Stimulated activated naive CD8-positive, alpha-beta T cell treated with anti-CD3 and anti-CD28 coated beads, Interleukin-15, amount 100 ng/mL, for 72 hours (primary cell): ENCODE measurements at regions not wholly inside any gene's neighbourhood (a gene's known extent, or its start where the extent isn't known, plus 50 kb on each side); places are given as distances from the start of the nearest gene placed in this dataset.

Experiments used
- ATAC-seq: fragments of 150-1000 bp; cut with Tn5 transposase; 2 replicates; pipeline ENCODE4 v1.10.0; 2021; ENCODE audit warnings: mild to moderate bottlenecking, moderate library complexity
- DNase-seq, 2 donors: peaks; one replicate each; pipeline ENCODE4 v3.0.0; 2021 to 2022
- H3K27ac Mint-ChIP-seq, 2 donors: one replicate each; pipeline ENCODE4 v1.8.0; 2022; ENCODE audit warnings: mild to moderate bottlenecking in 2 of 2, mixed read lengths in 2 of 2, moderate library complexity in 2 of 2
- H3K27me3 Mint-ChIP-seq: one replicate; pipeline ENCODE4 v1.8.0; 2022; ENCODE audit warnings: mixed read lengths
- H3K4me1 Mint-ChIP-seq: one replicate; pipeline ENCODE4 v1.8.0; 2022; ENCODE audit warnings: mild to moderate bottlenecking, mixed read lengths
- H3K4me3 Mint-ChIP-seq, 2 donors: one replicate each; pipeline ENCODE4 v1.8.0; 2022; ENCODE audit warnings: mild to moderate bottlenecking in 2 of 2, mixed read lengths in 2 of 2, moderate library complexity in 1 of 2
- H3K9me3 Mint-ChIP-seq, 2 donors: one replicate each; pipeline ENCODE4 v1.8.0; 2022; ENCODE audit warnings: mixed read lengths in 2 of 2

DNA sequence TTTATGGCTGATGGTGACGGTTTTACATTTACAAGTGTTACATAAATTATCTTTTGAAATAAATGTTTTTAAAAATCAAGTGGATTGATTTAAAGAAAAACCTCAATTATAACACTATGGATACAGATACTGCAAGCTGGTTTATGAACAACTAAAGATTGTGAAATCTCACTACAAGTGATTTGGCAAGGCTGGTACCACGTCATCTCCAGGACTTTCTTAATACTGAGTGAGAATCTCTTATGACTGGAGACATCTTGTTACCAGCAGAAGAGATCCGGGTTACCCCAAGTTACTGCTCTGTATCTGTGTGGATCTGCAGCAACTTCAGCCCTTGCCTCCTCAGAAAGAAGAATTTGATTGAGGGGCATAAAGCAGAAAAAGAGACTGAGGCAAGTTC, 452.9 kb downstream of the MN1 start:
- H3K27me3 Mint-ChIP-seq: peaks cover 32% of the 10 kb centered on the region
- peaks cover 0 to 15% of the 10 kb centered on the region in 2 donors for H3K9me3 Mint-ChIP-seq
- no peak for ATAC-seq
- DNase-seq: no peak
- H3K4me1 Mint-ChIP-seq: no peaks in the 10 kb centered on the region
- no peak overlapping the region for H3K27ac Mint-ChIP-seq
- H3K4me3 Mint-ChIP-seq: no peak overlapping the region

DNA sequence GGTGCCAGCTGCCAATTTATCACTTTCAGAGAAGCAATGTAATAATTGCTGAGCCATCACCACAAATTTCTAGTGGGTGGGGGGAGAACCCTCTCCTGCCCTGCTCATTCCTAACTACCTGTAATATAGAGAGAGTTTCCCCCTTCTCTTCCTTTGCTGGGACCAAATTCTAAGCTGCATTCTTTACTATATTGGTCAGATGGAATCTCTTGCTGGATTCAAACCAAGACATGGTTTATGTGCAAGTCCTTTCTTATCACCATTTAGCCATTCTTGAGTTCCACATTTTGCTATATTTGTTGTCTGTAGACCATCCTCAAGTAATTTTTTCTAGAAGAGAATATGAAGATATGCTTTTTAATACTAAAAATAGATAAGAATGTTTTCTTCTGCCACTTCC, 452.1 kb downstream of the MN1 start:
- Mint-ChIP-seq H3K27ac (no peak overlapping the region), H3K27me3 (peaks cover 24% of the 10 kb centered on the region), H3K9me3 (peaks cover 5 to 19% of the 10 kb centered on the region in 2 donors), H3K4me1 (no peaks in the 10 kb centered on the region), H3K4me3 (no peak overlapping the region)
- DNase-seq (no peak), ATAC-seq (no peak)

DNA sequence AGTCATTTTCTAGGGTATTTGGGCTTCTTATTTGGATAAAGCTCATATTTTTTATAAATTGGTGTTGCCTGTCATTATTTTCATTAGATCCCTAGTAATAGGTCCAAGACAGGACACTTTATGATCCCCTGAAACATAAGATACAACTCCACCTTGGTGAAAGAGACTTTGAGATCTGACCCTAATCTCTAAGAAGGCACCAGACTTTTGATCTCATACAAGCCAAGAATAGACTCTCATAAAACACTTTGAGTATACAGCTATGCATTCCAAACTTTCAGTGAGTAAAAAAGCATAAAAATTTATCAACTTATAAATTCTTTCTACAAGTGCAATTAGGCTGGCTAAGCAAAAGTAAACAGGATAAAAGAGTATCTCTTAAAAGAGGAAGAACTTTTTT, 451.2 kb downstream of the MN1 start:
- Mint-ChIP-seq H3K4me1 (no peaks in the 10 kb centered on the region), H3K9me3 (peaks cover 6 to 21% of the 10 kb centered on the region in 2 donors), H3K4me3 (no peak overlapping the region), H3K27me3 (peaks cover 17% of the 10 kb centered on the region), H3K27ac (no peak overlapping the region)
- ATAC-seq: no peak
- no peak for DNase-seq

DNA sequence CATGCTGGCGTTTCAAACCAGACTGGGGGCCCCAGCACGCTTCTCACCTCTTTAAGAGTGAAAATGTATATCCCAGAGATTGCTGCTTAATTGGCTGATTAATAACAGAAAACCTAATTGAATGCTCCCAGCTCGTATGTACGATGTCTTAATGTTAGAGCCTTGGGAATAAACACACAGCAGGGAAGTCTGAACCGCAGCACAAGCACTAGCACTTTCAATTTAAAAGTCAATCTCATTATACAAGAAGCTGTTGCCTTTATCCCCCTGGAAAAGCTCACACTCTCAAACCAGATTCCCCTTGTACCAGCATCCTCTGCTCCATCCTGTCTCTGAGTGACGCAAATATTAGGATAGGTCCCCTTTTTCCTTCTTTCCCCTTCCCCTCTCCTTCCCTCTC, 449.1 kb downstream of the MN1 start:
- ATAC-seq: no peak
- no peak overlapping the region for H3K4me3 Mint-ChIP-seq
- peaks cover 6 to 32% of the 10 kb centered on the region in 2 donors for H3K9me3 Mint-ChIP-seq
- no peak for DNase-seq
- H3K4me1 Mint-ChIP-seq: no peaks in the 10 kb centered on the region
- H3K27me3 Mint-ChIP-seq: peaks cover 17% of the 10 kb centered on the region
- H3K27ac Mint-ChIP-seq: no peak overlapping the region

DNA sequence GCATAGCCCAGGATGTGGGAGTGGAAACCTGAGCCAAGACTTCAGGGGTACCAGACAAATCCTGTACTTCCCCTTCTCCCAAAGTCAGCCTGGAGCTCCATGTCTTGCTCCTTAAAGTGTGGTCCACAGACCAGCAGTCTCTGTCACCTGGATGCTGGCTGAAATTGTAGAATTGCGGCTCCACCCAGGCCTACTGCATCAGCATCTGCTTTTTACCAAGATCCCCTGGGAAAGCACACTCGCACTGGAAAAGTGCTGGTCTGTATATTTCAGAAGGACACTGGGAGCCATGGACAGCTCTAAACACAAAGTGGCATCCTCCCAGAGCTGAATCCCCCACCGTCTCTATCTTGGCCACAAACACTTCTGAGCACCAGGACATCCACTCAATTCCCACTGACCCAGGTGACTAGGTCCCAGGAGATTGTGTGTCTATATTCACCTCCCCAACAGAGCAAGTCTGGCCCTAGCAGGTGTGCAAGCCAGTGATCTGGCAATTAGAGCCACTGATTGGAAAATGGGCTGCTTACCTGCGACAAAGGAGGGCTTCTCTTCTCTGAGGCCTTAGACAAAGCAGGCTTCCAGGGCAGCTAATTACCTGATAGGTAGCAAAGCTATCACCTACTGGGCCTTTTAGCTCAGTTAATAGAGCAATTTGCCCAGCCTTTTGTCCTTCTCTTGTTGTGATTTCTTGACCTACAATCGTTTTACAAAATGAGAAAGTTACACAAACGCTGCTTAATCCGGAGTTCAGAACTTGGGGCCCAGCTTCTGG, 443.3 kb downstream of the MN1 start:
- ATAC-seq (no peak), DNase-seq (no peak)
- H3K27me3 Mint-ChIP-seq: no peaks in the 10 kb centered on the region
- H3K9me3 Mint-ChIP-seq: peaks cover 6 to 17% of the 10 kb centered on the region in 2 donors
- no peaks in the 10 kb centered on the region for H3K4me1 Mint-ChIP-seq
- H3K27ac Mint-ChIP-seq: no peak overlapping the region
- H3K4me3 Mint-ChIP-seq: no peak overlapping the region

DNA sequence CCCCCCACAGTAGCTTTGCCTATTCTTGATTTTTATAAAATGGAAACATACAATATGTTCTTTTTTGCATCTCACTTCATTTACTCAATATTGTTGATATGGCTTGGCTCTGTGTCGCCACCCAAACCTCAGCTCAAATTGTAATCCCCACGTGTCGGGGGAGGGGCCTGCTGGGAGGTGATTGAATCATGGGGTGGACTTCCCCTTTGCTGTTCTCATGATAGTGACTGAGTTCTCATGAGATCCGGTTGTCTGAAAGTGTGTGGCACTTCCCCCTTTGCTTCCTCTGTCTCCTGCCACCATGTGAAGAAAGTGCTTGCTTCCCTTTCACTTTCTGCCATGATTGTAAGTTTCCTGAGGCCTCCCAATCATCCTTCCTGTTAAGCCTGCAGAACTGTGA, 431.3 kb downstream of the MN1 start:
- Mint-ChIP-seq H3K27ac (no peak overlapping the region), H3K27me3 (peaks cover 38% of the 10 kb centered on the region), H3K4me3 (no peak overlapping the region), H3K4me1 (no peaks in the 10 kb centered on the region), H3K9me3 (no peaks in the 10 kb centered on the region)
- DNase-seq (no peak), ATAC-seq (no peak)

DNA sequence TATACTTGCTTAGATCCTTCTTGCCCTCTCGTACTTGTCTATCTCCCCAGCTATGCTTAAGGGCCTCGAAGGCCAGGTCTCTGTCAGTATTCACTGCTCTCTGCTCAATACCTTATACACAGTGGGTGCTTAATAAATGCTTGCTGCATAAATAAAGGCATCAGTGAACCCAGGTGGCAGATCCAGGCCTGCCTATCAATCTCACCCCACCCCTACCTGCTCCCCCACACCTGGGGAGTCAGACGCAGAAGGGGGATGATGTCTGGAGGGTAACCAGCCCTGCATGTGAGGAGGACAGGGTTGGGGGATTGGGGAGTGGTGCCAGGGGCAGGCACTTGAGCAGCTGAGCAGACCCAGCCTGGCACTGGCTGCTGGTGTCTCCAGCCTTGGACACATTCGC, 430.6 kb downstream of the MN1 start:
- Mint-ChIP-seq H3K9me3 (no peaks in the 10 kb centered on the region), H3K27me3 (peaks cover 38% of the 10 kb centered on the region), H3K27ac (no peak overlapping the region), H3K4me3 (no peak overlapping the region), H3K4me1 (no peaks in the 10 kb centered on the region)
- ATAC-seq (no peak), DNase-seq (no peak)

DNA sequence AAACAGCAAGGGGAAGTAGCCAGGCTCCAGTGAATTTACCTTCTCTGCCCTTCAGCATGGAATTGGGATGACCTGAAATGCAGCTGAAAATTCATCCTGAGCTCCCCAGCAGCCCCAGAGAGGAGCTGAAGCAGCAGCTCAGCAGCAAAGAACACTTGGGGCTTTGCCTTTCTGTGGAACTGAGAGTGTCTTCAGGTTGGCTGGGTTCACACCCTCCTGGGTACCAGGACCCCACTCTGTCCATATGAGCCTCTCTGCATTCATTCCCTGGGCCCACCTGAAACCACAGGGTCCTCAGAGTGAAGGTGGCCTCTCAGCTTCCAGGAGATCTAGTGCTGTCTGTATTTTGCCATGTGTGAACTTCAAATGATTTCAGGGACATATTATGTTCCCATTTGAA, 429.2 kb downstream of the MN1 start:
- no peaks in the 10 kb centered on the region for H3K4me1 Mint-ChIP-seq
- ATAC-seq (no peak), DNase-seq (no peak)
- no peaks in the 10 kb centered on the region for H3K9me3 Mint-ChIP-seq
- no peak overlapping the region for H3K4me3 Mint-ChIP-seq
- H3K27ac Mint-ChIP-seq: no peak overlapping the region
- peaks cover 38% of the 10 kb centered on the region for H3K27me3 Mint-ChIP-seq

DNA sequence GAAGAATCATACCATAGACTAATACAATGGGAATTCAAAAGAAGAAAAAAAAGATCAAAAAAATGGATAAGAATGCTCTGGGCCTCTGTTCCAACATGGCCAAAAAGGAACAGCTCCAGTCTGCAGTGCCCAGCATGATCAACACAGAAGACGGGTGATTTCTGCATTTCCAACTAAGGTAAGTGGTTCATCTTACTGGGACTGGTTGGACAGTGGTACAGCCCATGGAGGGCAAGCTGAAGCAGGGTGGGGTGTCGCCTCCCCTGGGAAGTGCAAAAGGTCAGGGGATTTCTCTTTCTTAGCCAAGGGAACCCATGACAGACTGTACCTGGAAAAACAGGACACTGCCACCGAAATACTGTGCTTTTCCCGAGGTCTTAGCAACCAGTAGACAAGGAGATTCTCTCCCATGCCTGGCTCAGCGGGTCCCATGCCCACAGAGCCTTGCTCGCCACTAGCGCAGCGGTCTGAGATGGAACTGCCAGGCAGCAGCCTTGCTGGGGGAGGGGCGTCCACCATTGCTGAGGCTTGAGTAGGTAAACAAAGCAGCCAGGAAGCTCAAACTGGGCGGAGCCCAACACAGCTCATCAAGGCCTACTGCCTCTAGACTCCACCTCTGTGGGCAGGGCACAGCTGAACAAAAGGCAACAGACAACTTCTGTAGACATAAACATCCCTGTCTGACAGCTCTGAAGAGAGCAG, 428.4 kb downstream of the MN1 start:
- no peak for DNase-seq
- no peak overlapping the region for H3K4me3 Mint-ChIP-seq
- H3K9me3 Mint-ChIP-seq: no peaks in the 10 kb centered on the region
- H3K27me3 Mint-ChIP-seq: peaks cover 32% of the 10 kb centered on the region
- no peak for ATAC-seq
- H3K27ac Mint-ChIP-seq: no peak overlapping the region
- H3K4me1 Mint-ChIP-seq: no peaks in the 10 kb centered on the region

DNA sequence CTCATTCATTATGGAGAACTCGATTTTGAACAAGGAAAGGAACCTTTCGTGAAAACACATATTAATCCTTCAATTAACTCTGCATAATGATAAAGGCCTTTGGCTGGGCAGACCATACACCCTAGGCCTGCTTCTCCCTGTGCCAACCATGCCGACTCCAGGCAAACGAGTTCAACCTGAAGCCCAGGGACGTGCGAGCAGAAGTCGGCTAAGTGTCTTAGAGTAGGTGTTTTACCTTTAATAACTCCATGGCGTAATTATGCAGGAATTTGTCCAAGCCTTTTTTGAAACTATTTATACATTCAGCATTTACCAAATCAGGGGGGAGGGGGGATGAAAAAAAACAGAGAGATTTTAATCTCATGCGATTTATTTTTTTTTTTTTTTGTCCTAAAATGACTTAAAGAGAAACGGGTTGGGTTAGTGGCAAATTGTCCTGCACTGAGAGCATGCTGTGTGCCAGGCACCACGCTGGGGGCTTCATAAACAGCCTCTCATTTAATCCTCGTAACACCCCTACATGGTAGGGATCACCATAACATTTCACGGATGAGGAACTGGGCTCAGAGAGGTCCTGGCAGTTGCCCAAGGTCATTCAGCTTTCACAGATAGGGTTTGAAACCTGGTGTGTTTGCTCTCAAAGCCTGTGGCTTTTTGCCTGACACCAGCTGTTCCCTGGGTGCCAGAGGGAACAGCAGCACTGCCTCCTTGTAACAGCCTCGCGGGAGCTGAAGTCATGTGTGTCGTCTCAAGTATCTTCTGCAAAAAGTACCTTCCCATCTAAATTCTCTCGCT, 423.9 kb downstream of the MN1 start:
- no peak overlapping the region for H3K27ac Mint-ChIP-seq
- H3K9me3 Mint-ChIP-seq: no peaks in the 10 kb centered on the region
- ATAC-seq (no peak), DNase-seq (no peak)
- no peak overlapping the region for H3K4me3 Mint-ChIP-seq
- no peaks in the 10 kb centered on the region for H3K4me1 Mint-ChIP-seq
- peaks cover 19% of the 10 kb centered on the region for H3K27me3 Mint-ChIP-seq

DNA sequence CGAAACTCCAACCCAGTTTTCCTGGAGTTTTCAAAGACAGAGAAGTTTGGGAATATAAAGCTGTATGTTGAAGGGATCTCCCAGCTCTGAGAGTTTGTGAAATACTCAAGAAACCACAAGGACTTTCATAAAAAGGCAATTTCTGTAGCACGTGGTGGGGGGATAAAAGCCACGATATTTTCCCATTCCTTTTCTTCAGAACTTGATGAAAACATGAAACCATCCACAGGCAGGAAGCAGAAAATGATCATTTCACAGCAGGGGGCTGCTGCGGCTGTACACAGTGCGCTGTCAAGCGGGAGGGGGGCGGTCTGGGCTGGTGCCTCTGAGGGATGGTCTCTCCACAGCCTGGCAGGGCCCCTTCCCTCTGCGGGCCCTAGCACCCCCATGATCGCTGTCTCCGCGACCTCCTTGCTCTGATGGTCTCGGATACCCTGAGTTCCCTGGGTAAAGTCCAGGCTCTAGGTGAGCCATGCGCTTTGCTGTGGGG, 423.2 kb downstream of the MN1 start:
- Mint-ChIP-seq H3K27me3 (peaks cover 19% of the 10 kb centered on the region), H3K9me3 (no peaks in the 10 kb centered on the region), H3K27ac (no peak overlapping the region), H3K4me1 (no peaks in the 10 kb centered on the region), H3K4me3 (no peak overlapping the region)
- ATAC-seq: no peak
- no peak for DNase-seq

DNA sequence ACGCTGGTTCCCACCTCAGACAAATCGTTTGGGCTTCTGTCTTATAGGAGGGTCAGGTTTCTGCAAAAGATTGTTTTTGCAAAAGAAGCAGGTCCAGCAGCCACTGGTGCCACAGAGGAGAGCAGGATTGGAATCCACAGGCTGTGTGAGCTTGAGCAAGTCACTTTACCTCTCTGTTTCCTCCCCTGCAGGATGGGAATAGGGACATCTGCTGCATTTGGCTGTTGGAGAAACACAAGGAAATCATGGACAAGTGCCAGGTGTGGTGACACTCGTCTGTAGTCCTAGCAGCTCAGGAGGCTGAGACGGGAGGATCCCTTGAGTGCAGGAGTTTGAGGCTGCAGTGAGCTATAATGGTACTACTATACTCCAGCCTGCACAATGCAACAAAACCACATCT, 422.6 kb downstream of the MN1 start:
- H3K27me3 Mint-ChIP-seq: peaks cover 19% of the 10 kb centered on the region
- no peaks in the 10 kb centered on the region for H3K9me3 Mint-ChIP-seq
- no peak overlapping the region for H3K4me3 Mint-ChIP-seq

DNA sequence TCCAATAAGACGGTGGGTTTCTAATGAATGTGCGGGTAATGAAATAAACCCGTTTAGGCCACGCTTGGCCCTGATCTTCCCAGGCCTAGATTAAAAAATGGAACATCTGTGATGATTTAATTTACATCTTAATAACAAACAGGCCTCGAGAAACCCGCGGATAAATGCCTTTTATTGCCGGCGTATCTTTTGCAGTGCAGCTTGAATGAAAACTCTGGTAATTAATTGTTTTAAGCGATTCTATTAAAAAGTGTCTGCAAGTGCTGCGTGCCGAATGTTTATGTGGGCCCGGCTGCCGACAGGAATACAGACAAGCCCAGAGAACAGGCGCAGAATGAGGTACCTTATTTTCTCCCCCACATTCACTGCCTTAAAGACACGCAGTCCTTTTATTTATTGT, 420.7 kb downstream of the MN1 start:
- Mint-ChIP-seq H3K9me3 (no peaks in the 10 kb centered on the region), H3K4me3 (no peak overlapping the region), H3K4me1 (no peaks in the 10 kb centered on the region), H3K27me3 (peaks cover 27% of the 10 kb centered on the region), H3K27ac (no peak overlapping the region)
- DNase-seq (no peak), ATAC-seq (no peak)

More for the DNA sequence above, 422.6 kb downstream of the MN1 start:
- ATAC-seq: no peak
- Mint-ChIP-seq H3K27ac (no peak overlapping the region), H3K4me1 (no peaks in the 10 kb centered on the region)
- DNase-seq: no peak

DNA sequence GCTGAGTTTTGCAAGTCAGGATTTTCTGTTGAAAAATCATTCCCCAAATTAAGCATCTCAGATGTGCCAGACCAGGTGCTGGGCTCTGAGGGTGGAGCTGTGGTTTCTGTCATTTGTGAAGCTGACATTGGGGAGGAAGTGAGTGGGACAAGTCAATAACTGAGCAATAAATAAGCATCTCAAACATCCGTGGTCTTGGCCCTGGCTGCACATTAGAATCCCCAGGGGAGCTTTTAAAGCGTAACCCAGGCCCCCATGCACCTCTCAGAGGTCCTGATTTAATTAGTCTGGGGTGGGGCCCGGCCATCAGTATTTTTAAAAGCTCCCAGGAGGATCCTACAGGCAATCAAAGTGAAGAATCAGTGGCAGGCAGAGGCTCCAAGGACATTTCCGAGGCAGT, 420.0 kb downstream of the MN1 start:
- no peak overlapping the region for H3K27ac Mint-ChIP-seq
- no peak overlapping the region for H3K4me3 Mint-ChIP-seq
- H3K27me3 Mint-ChIP-seq: peaks cover 31% of the 10 kb centered on the region
- DNase-seq: no peak
- ATAC-seq: no peak
- H3K9me3 Mint-ChIP-seq: no peaks in the 10 kb centered on the region
- H3K4me1 Mint-ChIP-seq: no peaks in the 10 kb centered on the region

DNA sequence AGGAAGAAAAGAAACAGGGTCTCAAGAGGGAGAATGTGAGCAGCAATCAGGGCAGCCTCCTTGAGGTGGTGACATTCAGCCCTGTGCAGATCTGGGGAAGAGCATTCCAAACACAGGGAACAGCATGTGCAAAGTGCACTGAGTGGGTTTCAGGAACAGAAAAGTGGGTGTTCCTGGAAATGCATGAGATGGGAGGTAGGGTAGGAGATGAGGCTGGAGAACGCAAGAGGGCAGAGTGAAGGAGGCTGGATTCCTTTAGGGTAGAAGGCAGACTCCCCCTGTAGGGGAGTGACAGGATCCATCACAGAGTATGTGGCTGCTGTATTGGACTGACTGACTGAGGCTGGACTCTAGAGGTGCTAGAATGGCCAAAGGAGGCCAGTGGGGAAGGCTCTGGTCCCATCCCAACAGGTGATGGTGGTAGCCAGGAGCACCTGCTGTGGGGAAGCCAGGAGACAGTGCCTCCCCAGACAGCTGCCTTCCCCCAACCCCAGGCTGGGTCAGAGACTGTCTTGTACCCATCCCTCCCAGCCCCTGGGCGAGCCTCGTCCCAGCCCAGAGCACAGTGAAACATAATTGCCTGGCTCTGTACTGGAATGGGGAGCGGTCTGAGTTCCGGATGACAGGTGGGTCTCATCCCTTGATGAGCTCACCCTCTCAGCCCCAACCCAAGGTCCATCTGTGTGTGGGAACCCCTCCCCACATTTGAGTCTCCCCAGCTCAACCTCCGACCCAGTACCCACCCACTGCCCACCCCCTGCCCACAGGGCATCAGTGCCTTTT, 419.4 kb downstream of the MN1 start:
- Mint-ChIP-seq H3K4me3 (no peak overlapping the region), H3K27me3 (peaks cover 31% of the 10 kb centered on the region), H3K27ac (no peak overlapping the region), H3K4me1 (no peaks in the 10 kb centered on the region), H3K9me3 (no peaks in the 10 kb centered on the region)
- DNase-seq (no peak), ATAC-seq (no peak)
